HG03439 (cell line): ENCODE measurements at regions not wholly inside any gene's neighbourhood (a gene's known extent, or its start where the extent isn't known, plus 50 kb on each side); places are given as distances from the start of the nearest gene placed in this dataset.
A peak's percentile ranks its signal among the peaks of the same experiment; 100 is the strongest.

Experiments
- ATAC-seq: cut with Tn5 transposase; IDR thresholded peaks from one replicate; pipeline ENCODE4 v1.9.1; 2021; ENCODE audit warnings: mild to moderate bottlenecking, moderate library complexity; ENCODE audit not compliant: unreplicated experiment

DNA sequence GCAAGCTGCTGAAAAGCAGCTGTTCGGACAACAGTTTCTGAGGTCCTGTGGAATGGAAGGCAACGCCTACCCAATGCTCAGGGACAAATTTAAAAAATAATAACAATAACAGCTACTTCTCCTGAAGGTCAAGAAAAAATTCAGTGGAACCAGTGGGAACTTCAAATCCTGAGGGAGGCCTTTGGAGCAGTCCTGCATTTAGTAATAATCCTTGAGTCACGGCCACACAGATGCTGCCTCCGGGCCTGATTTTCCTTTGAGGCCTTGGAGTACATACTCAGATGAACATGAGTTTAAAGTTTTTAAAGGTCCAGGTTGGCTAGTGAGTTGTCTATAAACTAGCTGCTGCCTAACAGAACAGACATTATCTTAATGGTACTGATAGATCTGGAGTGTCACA is 268.0 kb downstream of the MSRB3 start:
- ATAC-seq, result no peak

DNA sequence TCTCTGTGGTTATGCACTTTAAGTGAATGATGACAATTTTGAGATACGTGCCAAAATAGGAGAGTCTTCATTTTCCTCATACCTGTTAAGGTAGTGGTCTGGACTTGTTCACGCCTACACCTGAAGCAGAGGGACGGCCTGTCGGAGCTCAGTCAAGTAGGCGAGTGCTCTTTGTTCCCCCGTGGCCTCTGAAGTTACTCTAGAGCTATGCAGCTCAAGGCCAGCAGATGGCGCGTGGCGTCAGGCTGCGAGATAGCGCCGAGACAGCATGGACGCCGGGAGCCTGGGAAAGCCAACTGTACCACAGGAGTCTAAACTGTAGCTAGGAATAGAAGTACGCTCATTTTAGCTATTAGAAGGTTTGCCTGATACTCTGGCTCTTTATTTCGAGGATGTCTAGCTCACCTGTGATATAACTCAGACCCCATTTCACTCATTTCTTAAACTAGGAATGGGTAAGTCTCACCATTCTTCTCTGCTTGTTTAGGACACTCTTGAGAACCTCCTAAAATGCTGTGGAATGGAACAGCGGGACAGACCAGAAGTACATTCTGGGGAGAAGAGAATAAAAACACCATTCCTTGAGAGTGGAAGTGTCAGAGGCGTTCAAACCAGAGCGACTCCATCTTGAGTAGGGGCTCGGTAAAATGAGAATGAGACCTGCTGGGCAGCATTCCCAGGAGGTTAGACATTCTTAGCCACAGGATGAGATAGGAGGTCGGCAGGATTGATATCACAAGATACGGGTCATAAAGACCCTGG is 267.4 kb upstream of the HMGA2 start:
- peak; percentile 99 for ATAC-seq

DNA sequence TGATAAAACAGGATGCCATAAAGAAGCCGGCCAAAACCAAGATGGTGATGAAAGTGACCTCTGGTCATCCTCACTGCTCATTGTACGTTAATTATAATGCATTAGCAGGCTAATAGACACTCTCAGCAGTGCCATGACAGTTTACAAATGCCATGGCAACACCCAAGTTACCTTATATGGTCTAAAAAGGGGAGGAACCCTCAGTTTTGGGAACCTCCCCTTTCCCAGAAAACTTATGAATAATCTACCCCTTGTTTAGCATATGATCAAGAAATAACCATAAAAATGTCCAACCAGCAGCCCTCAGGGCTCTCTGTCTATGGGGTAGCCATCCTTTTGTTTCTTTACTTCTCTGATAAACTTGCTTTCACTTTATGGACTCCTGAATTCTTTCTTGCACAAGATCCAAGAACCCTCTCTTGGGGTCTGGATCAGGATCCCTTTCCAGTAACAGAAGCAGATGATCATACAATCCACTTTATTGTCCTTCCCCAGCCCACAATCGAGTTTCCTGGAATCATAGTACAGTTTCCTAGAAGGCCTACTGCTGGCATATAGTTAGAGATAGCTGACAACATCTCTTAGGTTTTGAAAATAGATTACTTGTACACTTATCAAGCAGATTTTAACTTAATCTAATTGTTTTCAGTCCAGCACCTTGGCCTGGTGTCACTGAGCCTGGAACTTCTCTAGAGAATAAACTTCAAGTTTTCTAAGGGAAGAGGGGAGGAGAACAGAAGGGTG is 266.7 kb upstream of the HMGA2 start:
- ATAC-seq, result no peak

DNA sequence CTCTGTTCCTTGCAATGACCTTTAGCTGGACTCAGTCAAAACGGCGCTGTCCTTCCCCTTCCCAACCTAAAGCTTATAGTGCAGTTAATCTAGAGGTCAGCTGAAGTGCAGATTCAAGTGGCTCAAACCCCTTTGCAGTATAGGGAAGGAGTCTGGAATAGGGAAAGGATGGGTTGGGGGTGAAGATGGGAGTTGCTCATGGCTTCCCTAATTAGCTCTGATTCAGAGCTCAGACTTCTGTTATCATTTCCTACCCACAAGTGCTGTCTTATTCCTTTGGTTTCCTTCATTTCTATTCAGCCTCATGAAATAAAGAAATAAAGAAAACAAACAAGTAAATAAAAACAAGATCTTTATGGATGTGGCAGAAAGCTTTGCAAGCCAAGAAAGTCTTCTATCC is 264.0 kb upstream of the HMGA2 start:
- ATAC-seq, result no peak

DNA sequence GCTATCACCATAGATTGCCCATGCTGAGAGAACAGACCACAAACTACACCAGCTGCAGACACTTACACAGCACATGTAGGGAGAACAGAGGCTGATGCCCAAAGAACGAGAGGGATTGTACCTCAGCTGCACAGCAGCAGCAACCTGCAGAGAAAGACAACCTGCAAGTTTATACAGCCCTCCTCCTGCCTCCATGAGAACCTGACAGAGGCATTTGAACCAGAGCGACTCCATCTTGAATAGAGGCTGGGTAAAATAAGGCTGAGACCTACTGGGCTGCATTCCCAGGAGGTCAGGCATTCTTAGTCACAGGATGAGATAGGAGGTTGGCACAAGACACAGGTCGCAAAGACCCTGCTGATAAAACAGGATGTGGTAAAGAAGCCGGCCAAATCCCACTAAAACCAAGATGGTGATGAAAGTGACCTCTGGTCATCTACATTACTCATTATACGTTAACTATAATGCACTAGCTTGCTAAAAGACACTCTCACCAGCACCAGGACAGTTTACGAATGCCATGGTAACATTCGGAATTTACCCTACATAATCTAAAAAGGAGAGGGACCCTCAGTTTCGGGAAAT is 262.4 kb upstream of the HMGA2 start:
- ATAC-seq, result no peak

DNA sequence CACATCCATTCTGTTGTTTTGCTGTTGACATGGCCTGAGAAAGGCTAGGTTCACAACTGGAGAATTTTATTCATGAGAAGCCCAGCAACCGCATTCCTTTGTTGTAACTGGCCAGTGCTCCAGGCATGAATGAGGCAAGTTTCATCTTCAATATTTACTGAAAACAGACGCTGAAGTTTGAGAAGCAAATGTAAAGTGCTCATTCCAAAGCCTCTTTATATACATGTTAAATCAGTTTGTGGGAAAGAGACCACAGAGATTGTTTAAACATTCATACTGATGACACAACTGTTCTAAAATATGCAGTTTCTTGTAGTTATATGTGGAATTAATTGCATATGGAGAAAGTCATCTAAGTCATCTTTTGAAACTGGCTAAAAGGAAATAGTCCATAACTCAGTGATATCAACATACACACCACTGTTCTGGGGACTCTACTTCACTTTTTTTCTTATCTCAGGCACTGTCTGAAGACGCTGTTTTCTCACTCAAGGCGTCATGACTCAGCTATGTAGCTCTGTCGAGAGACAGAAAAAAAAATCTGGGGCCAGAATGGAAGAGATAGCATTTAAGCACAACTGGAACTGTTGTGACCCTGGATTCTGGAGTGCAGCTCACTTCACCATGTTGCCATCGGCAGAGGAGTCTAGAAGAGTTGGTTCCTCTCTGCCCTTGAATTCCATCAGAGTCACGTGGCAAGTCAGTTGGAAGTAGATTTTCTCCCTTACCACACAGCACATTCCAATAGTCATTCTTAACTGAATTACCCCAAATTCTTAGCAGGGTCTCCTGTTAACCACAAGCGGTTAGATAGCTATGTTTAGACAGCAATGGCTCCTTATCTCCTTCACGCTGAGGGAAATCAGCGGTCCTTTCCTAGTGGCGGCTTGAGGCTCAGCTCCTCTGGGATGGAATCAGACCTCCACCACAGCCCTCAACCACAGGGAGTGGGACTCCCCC is 258.4 kb upstream of the HMGA2 start:
- ATAC-seq, result no peak

DNA sequence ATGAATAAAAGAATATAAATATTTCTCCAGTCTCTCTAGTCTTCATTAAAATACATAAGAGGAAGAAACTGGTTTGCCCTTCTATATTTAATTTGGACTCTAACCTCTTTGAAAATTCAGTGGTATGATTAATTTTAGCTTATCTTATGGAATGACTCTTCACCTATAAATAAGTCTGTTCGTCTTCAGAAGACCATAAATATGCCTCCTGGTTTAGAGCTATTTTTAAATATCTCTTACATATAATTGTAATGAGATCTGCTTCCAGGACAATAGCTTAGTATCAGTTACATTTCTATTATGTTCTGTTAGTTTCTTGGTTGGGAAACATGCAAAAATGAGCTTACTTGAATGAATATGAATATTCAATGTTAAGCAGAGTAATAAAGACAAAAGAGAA is 257.5 kb upstream of the HMGA2 start:
- no peak for ATAC-seq

DNA sequence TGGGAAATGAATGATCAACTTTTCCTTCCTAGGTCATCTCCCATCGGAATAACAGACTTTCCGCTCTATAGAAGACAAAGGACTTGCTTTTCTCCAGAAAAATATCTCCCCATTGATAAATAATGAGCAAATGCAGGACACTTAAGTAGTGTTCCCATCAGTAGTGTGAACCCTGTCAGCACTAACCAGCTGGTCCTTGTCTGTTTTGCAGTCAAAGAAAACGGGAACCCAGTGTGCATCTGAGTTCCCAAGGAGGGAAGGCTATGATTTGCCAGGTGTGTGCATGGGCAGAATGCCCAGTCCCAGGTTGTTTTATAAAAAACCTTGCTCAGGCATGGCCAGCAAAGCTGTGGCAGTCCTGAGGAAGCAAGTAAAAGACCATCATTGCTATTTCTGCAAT is 256.5 kb upstream of the HMGA2 start:
- no peak for ATAC-seq

DNA sequence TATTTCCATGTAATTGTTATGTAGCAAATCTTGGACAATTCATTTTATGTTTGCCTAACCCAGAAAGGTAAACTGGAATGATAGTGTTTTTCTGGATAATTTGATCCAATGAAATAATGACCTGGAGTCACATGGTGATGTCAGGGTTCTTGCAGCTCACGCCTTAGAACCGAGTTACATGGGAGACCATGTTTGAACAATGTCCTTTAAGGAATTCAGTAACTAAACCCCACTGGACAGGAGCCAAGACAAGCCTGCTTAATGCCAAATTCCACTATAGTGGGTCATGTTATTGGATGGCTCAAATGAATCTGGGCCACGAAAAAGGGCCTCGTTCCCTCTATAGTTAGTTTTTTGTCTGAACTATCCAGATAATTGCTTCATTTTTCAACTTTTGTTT is 255.8 kb upstream of the HMGA2 start:
- no peak for ATAC-seq

DNA sequence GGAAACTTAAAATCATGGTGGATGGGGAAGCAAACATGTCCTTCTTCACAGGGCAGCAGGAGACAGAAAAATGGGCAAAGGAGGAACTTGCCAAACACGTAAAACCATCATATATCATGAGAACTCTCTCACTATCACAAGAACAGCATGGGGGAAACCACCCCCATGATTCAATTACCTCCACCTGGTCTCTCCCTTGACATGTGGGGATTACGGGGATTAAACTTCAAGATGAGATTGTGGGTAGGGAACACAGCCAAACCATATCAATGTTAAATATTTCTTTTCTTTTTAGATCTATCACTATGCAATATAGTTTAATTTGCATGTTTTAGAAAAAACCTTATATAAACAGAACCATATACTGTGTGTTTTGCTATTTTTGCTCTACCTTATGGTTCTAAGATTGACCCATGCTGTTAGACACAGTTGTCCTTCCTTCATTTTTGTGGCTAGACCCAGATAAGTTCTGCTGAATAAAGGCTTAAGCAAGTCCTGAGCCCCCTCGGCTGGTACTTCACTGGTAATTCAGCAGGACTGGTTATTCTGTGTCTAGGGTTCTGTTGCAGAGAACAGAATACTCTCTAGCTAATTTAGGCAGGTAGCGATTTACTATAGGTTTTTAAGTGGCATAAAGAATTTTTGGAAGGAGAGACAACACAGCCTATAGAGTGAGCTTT is 253.7 kb upstream of the HMGA2 start:
- no peak for ATAC-seq

DNA sequence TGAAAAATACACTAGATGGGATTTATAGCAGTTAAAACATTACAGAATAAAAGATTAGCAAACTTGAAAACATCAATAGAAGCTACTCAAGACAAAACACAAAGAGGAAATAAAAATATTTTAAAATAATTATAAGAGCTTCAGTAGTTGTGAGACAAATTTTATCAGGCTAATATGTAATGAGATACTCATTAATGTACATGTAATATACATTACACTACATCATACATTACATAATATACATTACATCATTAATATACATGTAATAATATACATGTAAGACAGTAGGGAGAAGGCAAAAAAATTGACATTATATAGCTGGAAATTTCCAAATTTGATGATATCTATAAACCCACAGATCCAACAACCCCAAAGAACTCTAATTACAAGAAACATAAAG is 249.4 kb upstream of the HMGA2 start:
- ATAC-seq, result no peak

DNA sequence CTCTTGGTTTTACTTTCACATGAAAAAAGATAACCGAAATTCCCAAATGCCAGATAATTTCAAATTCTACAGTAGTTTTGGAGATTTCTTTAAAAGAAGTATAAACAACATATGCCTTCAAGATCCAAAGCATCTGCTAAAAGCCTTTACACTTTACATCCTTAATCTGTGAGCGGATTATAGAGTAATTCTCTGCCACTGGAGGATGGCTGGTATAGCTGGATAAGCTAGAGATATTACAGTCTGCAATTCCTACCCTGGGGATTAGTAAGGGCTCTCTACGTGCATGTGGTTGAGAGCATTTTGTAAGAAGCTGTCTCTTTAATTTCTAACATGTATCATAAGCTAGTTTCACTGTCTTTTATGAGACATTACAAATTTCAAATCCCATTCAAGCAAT is 240.3 kb upstream of the HMGA2 start:
- no peak for ATAC-seq

DNA sequence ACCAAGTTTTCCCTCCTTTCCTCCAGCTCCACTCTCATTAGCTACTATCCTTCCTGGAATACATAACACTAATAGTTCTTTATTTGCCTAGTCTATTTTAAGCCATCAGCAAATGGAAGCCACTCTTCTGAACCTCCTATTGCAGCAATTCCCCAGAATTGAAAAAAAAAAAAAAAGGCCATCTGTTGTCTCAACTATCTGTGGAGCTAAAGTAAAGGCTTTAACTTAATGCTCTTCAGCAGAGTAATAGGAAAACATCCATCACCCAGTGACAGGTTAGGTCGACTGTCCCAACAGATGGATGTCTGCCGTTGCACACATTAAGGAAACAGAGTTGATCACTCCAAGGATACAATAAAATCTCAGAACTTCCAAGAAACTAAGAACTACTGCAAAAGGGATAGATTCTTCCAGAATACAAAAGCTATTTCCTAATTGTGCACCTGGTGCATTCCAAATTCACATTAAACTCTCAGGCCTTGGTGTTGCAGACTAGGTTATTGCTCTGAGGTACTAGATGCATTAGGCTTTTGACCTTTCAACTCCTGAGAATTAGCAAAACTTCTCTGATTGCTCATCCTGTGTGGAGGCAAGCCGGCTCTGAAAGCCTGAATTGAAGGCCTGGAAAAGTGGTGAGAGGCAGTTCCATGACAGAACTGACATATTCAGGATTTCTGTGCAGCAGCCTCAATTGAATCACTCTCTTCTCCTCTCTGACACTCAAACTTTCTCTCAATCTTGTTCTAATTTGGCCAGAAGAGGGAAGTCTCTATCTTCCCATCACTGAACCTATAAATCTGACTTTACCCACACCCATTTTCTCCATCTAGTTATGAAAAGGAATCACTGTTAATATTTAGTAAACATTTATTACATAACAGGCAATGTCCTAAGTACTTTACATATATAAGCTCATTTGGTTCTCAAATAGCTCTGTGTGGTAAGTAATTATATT is 238.4 kb upstream of the HMGA2 start:
- ATAC-seq, result no peak

DNA sequence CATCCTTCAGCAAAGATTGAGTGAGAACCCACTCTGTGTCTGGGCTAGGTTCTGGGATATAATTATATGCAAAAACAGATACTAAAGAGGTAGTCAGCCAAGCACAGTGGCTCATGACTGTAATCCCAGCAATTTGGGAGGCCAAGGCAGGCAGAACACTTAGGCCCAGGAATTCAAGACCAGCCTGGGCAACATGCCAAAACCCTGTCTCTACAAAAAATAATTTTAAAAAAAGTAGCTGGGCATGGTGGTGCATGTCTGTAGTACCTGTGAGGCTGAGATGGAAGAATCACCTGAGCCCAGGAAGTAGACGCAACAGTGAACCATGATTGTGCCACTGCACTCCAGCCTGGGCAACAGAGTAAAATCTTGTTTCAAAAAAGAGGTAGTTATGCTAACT is 237.5 kb upstream of the HMGA2 start:
- ATAC-seq, result no peak

DNA sequence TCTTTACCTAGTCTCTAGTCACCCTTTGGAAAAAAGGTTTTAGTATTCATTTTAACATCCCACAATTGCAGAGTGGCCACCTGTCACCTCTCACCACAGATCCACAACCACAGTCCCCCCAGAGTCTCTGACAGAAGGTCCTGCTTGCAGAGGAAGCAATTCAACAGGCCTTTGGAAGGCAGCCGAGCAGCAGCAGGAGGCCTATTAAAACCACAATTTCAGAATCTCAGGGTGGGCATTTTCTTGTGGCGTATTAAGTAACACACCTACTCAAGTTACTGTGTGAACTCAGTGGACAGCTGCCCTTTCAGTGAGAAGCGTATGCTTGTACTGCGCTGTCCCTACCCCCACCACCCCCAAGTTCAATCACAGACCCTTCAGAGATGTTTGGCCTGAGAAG is 234.0 kb upstream of the HMGA2 start:
- no peak for ATAC-seq

DNA sequence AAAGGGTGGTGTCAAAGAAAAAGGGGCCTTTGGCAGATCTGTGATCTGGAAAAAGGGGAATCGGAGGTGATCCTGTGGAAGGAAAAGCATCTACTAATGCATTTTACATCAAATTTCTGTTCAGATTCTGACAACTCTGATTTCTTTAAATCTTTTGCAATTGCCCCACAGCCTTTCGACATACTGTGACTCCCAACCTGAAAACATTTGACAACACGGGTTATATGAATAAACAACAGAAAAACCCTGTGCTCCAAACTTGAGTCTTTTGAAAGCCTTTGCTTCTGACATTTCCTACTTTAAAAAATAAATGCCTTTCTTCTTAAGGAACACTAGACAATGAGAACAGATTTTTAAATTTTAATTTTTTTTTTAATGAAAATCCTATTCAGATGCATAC is 231.9 kb upstream of the HMGA2 start:
- no peak for ATAC-seq

DNA sequence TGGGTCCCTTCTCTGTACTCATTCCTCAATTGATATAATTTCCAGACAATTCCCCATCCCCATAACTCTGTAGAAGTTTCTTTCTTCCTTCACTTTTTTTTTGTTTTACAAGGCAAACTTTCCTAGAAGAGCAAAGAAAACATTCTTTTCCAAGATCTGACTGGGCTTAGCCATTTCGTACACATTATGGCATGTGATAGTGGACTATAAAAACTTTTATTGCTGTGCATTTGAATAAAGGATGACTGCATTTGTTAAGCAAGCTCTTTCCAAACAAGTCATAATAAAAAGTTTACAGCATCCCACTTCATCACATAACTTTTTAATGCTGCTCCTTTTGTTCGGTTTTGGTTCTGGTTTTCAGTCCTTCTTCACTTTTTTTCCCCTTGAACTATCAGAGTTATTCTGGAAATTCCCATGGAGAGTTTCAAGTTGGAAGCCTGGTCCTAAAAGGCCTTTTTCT is 231.0 kb upstream of the HMGA2 start:
- no peak for ATAC-seq

DNA sequence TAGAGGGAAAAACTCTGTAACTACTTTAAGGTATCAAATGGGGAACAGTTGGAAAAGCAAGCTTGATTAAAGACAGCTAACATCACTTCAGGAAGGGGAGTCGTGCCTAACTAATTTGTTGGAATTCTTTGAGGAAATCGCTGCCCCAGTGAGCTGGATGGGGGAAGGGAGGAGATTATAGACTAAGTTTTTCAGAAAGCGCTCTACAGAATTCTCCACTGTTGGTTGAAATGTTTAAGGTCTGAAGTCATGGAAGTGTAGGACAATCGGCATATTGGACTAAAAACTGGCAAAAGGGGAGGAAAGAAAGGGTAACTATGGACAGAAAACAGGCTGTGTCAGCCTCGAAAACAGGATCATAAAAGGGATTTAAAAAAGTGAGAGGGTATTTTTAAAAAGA is 229.9 kb upstream of the HMGA2 start:
- ATAC-seq, result no peak

DNA sequence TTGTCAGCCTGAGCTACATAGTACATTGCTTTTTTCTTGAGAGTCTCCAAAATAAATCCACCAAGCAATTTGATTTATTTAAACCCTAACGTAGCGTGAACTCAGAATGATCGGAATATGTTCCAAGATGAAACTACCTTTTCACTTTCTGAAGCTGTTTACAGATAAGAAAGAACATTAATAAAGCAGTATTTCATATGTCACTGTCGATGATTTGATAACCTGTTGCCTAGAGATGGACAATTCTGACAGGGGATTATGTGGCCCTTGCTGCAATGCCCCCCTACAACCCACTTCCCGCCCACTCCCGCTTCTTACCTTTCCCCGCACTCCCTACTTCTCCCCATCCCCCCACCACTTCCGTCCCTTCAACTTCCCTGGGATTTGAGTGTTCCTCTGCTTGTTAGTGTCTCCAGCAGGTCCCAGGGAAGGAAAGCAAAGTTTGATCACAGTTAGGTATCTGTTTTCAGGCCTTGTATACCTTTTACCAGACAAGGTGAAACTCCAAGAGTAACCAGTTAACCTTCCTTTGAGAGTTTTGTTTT is 229.2 kb upstream of the HMGA2 start:
- no peak for ATAC-seq
